K562 (cell line): ENCODE measurements at regions not wholly inside any gene's neighbourhood (a gene's known extent, or its start where the extent isn't known, plus 50 kb on each side); places are given as distances from the start of the nearest gene placed in this dataset.

Experiments used
- DMBX1 ChIP-seq: fragments of 250-450 bp; sonication (Bioruptor Pico); IDR thresholded peaks from 2 replicates; pipeline ENCODE4 v1.8.0; 2022; ENCODE audit warnings: inconsistent platforms, mild to moderate bottlenecking, moderate library complexity, borderline replicate concordance
- HIVEP1 ChIP-seq: fragments of 250-450 bp; sonication (Bioruptor Pico); IDR thresholded peaks from 2 replicates; pipeline ENCODE4 v1.4.0; 2020; ENCODE audit warnings: mild to moderate bottlenecking

DNA sequence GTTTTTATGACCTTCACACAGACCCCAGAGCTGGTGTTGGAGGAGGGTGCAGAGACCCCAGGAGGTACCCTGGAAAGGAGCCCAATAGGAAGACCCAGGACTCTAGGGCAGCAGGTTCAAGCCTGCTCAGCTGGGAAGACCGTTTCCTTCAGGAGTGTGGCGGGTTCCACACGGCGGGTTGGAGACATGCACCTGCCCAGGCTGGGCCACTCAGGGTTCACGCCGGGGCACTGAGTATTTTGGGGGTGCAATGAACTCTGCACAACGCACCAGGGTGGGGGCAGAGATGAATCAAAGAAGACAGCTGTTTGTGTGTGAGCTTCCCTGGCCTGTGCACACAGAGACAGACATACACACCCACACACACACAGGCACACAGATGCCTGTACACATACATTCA, 52.5 kb upstream of the PPP2R3B start:
- no peak for TF ChIP-seq HIVEP1 (CRISPR knock-in tag)
- TF ChIP-seq DMBX1 = no peak
